ENCODE measurements at regions not wholly inside any gene's neighbourhood (a gene's known extent, or its start where the extent isn't known, plus 50 kb on each side); places are given as distances from the start of the nearest gene placed in this dataset.
A peak's percentile ranks its signal among the peaks of the same experiment; 100 is the strongest.

DNA sequence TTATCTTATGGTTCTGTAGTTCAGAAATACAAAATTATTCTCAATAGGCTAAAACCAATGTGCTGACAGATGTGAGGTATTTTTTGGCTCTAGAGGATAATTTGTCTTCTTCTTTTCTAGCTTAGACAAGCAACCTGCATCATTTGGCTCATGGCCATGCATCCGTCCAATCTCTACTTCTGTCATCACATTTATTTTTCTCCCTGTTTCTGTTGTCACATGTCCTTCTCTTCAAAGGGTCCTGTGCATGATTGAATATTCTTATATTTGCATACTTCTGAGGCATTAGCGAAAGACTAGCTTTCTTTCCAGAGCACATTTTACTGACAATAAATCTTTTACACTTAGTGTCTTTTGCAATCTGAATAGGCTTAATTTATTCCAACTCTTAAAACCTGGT, 564.7 kb downstream of the CDH10 start:
- no peak overlapping the region for H3K4me3 Mint-ChIP-seq (ENCODE audit: unreplicated experiment)
- TF ChIP-seq CTCF (IDR thresholded peaks at IDR 0.05) = no peak
- no peaks in the 10 kb centered on the region for H3K27me3 Mint-ChIP-seq (ENCODE audit: unreplicated experiment)
- no peaks in the 10 kb centered on the region for H3K36me3 Mint-ChIP-seq (ENCODE audit: unreplicated experiment)
- H3K9me3 Mint-ChIP-seq (ENCODE audit: unreplicated experiment) = no peaks in the 10 kb centered on the region
- H3K27ac Mint-ChIP-seq (ENCODE audit: unreplicated experiment) = no peak overlapping the region
- no peak for DNase-seq (ENCODE audit: extremely low spot score, unreplicated experiment)
- H3K4me1 Mint-ChIP-seq (ENCODE audit: unreplicated experiment) = no peaks in the 10 kb centered on the region

DNA sequence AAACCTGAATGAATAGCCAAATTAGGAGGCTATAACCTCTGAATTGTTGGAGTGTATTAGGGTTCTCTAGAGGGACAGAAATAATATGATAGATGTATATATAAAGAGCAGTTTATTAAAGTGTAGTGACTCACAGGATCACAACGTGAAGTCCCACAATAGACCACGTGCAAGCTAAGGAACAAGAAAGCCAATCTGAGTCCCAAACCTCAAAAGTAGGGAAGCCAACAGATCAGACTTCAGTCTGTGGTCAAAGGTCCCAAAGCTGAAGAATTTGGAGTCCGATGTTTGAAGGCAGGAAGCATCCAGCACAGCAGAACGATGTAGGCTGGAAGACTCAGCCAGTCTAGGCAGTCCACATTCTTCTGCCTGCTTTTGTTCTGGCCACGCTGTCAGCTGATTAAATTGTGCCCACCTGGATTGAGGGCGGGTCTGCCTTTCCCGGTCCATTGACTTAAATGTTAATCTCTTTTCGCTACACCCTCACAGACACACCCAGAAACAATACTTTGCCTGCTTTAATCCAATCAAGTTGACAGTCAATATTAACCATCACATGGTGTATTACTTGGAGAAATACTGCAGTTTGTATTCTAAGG, 550.6 kb downstream of the CDH10 start:
- H3K9me3 Mint-ChIP-seq (ENCODE audit: unreplicated experiment) = peaks cover 16% of the 10 kb centered on the region
- H3K4me1 Mint-ChIP-seq (ENCODE audit: unreplicated experiment) = no peaks in the 10 kb centered on the region
- no peak overlapping the region for H3K27ac Mint-ChIP-seq (ENCODE audit: unreplicated experiment)
- H3K27me3 Mint-ChIP-seq (ENCODE audit: unreplicated experiment) = no peaks in the 10 kb centered on the region
- no peaks in the 10 kb centered on the region for H3K36me3 Mint-ChIP-seq (ENCODE audit: unreplicated experiment)
- H3K4me3 Mint-ChIP-seq (ENCODE audit: unreplicated experiment) = no peak overlapping the region
- no peak for TF ChIP-seq CTCF (IDR thresholded peaks at IDR 0.05)
- DNase-seq (ENCODE audit: extremely low spot score, unreplicated experiment) = no peak

- H3K4me3 Mint-ChIP-seq (ENCODE audit: unreplicated experiment) = no peak overlapping the region
- DNase-seq (ENCODE audit: extremely low spot score, unreplicated experiment) = no peak
- H3K9me3 Mint-ChIP-seq (ENCODE audit: unreplicated experiment) = peaks cover 5% of the 10 kb centered on the region
- TF ChIP-seq CTCF (IDR thresholded peaks at IDR 0.05) = no peak
- H3K36me3 Mint-ChIP-seq (ENCODE audit: unreplicated experiment) = no peaks in the 10 kb centered on the region
- no peaks in the 10 kb centered on the region for H3K4me1 Mint-ChIP-seq (ENCODE audit: unreplicated experiment)
- peaks cover 3% of the 10 kb centered on the region for H3K27me3 Mint-ChIP-seq (ENCODE audit: unreplicated experiment)
- no peak overlapping the region for H3K27ac Mint-ChIP-seq (ENCODE audit: unreplicated experiment)
Observed at GRCh38 chr5:24102010-24102409, 542.8 kb downstream of the CDH10 start.

- no peak for DNase-seq (ENCODE audit: extremely low spot score, unreplicated experiment)
- Mint-ChIP-seq H3K9me3 (ENCODE audit: unreplicated experiment) (no peaks in the 10 kb centered on the region), H3K27me3 (ENCODE audit: unreplicated experiment) (peaks cover 3% of the 10 kb centered on the region), H3K4me1 (ENCODE audit: unreplicated experiment) (no peaks in the 10 kb centered on the region), H3K27ac (ENCODE audit: unreplicated experiment) (no peak overlapping the region), H3K4me3 (ENCODE audit: unreplicated experiment) (no peak overlapping the region), H3K36me3 (ENCODE audit: unreplicated experiment) (no peaks in the 10 kb centered on the region)
- TF ChIP-seq CTCF (IDR thresholded peaks at IDR 0.05) = no peak
Observed at GRCh38 chr5:24103451-24104023, 541.2 kb downstream of the CDH10 start.

DNA sequence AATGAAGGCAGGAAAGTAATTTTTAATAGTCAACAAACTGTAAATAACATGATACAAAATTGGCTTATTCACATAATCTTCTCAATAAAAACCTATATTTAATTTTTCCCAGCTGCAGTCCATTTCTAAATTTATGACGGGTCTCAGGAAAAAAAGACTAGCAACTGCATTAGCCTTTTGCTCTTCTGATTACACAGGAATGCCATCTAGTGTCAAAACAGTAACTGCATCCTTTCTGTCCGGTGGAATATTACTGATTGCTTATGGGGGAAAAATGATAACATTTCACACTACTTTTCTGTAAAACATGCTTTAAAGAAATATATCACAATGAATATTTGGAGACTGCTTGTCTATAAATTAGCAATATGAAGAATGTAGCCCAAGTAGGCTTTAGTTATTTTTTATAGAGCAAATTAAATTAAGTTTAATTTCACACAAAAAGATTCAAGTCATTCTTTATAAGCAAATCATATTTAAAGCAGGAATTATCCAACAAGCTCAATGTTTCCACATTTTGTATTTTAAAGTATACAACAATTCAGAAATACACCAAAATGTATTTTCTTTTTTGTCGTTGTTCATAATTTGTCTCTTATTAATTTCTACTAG, 534.7 kb downstream of the CDH10 start:
- TF ChIP-seq CTCF (IDR thresholded peaks at IDR 0.05) = peak; percentile 58
- H3K27ac Mint-ChIP-seq (ENCODE audit: unreplicated experiment) = no peak overlapping the region
- H3K27me3 Mint-ChIP-seq (ENCODE audit: unreplicated experiment) = no peaks in the 10 kb centered on the region
- H3K9me3 Mint-ChIP-seq (ENCODE audit: unreplicated experiment) = no peaks in the 10 kb centered on the region
- H3K36me3 Mint-ChIP-seq (ENCODE audit: unreplicated experiment) = no peaks in the 10 kb centered on the region
- H3K4me1 Mint-ChIP-seq (ENCODE audit: unreplicated experiment) = no peaks in the 10 kb centered on the region
- H3K4me3 Mint-ChIP-seq (ENCODE audit: unreplicated experiment) = no peak overlapping the region
- DNase-seq (ENCODE audit: extremely low spot score, unreplicated experiment) = no peak

Data from osteocyte (in vitro differentiated cells).